Transverse colon (tissue), 3 donors: ENCODE measurements at regions not wholly inside any gene's neighbourhood (a gene's known extent, or its start where the extent isn't known, plus 50 kb on each side); places are given as distances from the start of the nearest gene placed in this dataset.

ENCODE experiments used
- EP300 ChIP-seq: sonication (generic); formaldehyde crosslinking; IDR thresholded peaks from one replicate; pipeline ENCODE4 v1.6.1; 2017; ENCODE audit warnings: antibody characterized with exemption, low read depth
- TF ChIP-seq, protein P1 (sequence below), 5 experiments: fragments of 200-600 bp in 3 of 5; fragments of 450-650 bp in 2 of 5; sonication (generic) in 3 of 5; IDR thresholded peaks; 1 replicate in 2 of 5; 2 replicates in 3 of 5; pipeline ENCODE4 v1.5.1; 2016 to 2017; ENCODE audit warnings: antibody characterized with exemption in 5 of 5, inconsistent platforms in 3 of 5, mild to moderate bottlenecking in 2 of 5, moderate library complexity in 1 of 5

DNA sequence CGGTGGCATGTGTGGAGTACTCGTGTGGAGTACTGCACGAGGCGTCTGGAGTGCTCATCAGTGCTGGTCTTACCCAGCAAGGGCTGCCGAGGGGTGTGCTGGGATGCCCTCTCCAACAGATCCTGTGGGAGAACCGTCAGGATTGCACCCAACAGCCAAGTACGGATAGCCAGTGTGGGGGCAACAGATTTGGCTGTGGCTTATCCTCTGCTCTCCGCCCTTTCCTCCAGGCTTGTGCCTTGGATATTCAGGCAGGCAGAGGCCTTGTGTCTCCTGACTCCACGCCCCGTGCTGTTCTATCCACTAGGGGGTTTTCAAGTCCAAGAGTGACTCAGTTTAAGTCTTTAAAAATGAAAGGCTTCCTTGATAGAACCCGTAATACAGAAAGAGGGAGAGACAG is 321.0 kb upstream of the HS6ST1 start:
- TF ChIP-seq, protein P1, sequence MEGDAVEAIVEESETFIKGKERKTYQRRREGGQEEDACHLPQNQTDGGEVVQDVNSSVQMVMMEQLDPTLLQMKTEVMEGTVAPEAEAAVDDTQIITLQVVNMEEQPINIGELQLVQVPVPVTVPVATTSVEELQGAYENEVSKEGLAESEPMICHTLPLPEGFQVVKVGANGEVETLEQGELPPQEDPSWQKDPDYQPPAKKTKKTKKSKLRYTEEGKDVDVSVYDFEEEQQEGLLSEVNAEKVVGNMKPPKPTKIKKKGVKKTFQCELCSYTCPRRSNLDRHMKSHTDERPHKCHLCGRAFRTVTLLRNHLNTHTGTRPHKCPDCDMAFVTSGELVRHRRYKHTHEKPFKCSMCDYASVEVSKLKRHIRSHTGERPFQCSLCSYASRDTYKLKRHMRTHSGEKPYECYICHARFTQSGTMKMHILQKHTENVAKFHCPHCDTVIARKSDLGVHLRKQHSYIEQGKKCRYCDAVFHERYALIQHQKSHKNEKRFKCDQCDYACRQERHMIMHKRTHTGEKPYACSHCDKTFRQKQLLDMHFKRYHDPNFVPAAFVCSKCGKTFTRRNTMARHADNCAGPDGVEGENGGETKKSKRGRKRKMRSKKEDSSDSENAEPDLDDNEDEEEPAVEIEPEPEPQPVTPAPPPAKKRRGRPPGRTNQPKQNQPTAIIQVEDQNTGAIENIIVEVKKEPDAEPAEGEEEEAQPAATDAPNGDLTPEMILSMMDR (IDR thresholded peaks at IDR 0.05) = no peak
- TF ChIP-seq EP300 = no peak
